Neural progenitor cell (in vitro differentiated cells): ENCODE measurements at regions not wholly inside any gene's neighbourhood (a gene's known extent, or its start where the extent isn't known, plus 50 kb on each side); places are given as distances from the start of the nearest gene placed in this dataset.

ENCODE experiments used
- EZH2 ChIP-seq: fragments of 200-600 bp; sonication (generic); IDR thresholded peaks from 2 replicates; pipeline ENCODE4 v1.6.1; 2017; ENCODE audit warnings: antibody characterized with exemption, mild to moderate bottlenecking, moderate library complexity
- EZH2phosphoT487 ChIP-seq: fragments of 200-600 bp; sonication (generic); IDR thresholded peaks from 2 replicates; pipeline ENCODE4 v1.6.1; 2017; ENCODE audit warnings: antibody characterized with exemption
- TF ChIP-seq, protein P1 (sequence below): fragments of 200-600 bp; sonication (generic); IDR thresholded peaks from 2 replicates; pipeline ENCODE4 v1.5.1; 2017; ENCODE audit warnings: antibody characterized with exemption, mild to moderate bottlenecking

DNA sequence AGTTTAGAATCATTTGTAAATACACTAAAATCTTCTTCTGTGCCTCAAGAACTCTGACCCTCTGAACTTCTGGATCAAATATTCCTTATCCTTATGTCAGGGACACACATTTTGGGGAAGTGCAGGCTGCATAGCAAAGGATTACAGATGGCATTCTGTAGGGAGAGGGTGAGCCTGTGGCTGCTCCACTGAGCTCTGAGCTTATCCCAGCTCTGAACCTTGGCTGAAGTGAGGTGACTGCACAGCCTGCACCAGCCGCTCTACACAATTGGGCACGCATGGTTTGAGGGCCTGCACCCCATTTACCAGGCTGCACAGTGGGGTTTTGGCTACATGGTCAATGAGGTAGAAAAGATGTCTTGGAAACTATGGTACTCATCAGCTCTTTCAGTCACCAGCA lies 251.6 kb downstream of the GALR1 start:
- TF ChIP-seq, protein P1, sequence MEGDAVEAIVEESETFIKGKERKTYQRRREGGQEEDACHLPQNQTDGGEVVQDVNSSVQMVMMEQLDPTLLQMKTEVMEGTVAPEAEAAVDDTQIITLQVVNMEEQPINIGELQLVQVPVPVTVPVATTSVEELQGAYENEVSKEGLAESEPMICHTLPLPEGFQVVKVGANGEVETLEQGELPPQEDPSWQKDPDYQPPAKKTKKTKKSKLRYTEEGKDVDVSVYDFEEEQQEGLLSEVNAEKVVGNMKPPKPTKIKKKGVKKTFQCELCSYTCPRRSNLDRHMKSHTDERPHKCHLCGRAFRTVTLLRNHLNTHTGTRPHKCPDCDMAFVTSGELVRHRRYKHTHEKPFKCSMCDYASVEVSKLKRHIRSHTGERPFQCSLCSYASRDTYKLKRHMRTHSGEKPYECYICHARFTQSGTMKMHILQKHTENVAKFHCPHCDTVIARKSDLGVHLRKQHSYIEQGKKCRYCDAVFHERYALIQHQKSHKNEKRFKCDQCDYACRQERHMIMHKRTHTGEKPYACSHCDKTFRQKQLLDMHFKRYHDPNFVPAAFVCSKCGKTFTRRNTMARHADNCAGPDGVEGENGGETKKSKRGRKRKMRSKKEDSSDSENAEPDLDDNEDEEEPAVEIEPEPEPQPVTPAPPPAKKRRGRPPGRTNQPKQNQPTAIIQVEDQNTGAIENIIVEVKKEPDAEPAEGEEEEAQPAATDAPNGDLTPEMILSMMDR: no peak
- no peak for TF ChIP-seq EZH2
- no peak for TF ChIP-seq EZH2phosphoT487
